ENCODE measurements at regions not wholly inside any gene's neighbourhood (a gene's known extent, or its start where the extent isn't known, plus 50 kb on each side); places are given as distances from the start of the nearest gene placed in this dataset.
A peak's percentile ranks its signal among the peaks of the same experiment; 100 is the strongest.
"Not testable (repeated sequence)": the region's sequence is repeated elsewhere in the genome, so short reads cannot be mapped to it uniquely, and the experiment has no call there.

GRCh38 chr5:62232218-62232617 lies 73.8 kb upstream of the KIF2A start:
- 84 to 95% methylated on average over 1 of the region's 1 CpG for WGBS, 2 donors

GRCh38 chr5:62233083-62234046 lies 72.6 kb upstream of the KIF2A start:
- H3K4me1 ChIP-seq (ENCODE audit: control insufficient read depth in 1 of 2, insufficient read depth in 2 of 2, low read length in 2 of 2); H3K27me3 ChIP-seq (ENCODE audit: control insufficient read depth in 1 of 2, insufficient read depth in 2 of 2, low read length in 1 of 2); H3K36me3 ChIP-seq (ENCODE audit: control insufficient read depth in 1 of 2, insufficient read depth in 2 of 2, low read length in 1 of 2); H3K27ac ChIP-seq (ENCODE audit: low read depth in 1 of 2, low read length in 2 of 2); ATAC-seq (ENCODE audit: low FRiP score); H3K9me3 ChIP-seq (ENCODE audit: control insufficient read depth, low read length); intact Hi-C loops (cut with DNase I); DNase-seq; H3K4me3 ChIP-seq (ENCODE audit: low read length in 2 of 2): not testable (repeated sequence)
- WGBS, 2 donors: 43 to 59% methylated on average over 6 of the region's 6 CpGs

More at GRCh38 chr5:62232218-62232617, 73.8 kb upstream of the KIF2A start:
- intact Hi-C loops (cut with DNase I); H3K27ac ChIP-seq (ENCODE audit: low read depth in 1 of 2, low read length in 2 of 2); H3K36me3 ChIP-seq (ENCODE audit: control insufficient read depth in 1 of 2, insufficient read depth in 2 of 2, low read length in 1 of 2); DNase-seq; H3K27me3 ChIP-seq (ENCODE audit: control insufficient read depth in 1 of 2, insufficient read depth in 2 of 2, low read length in 1 of 2); H3K4me1 ChIP-seq (ENCODE audit: control insufficient read depth in 1 of 2, insufficient read depth in 2 of 2, low read length in 2 of 2); ATAC-seq (ENCODE audit: low FRiP score); H3K4me3 ChIP-seq (ENCODE audit: low read length in 2 of 2); H3K9me3 ChIP-seq (ENCODE audit: control insufficient read depth, low read length): not testable (repeated sequence)

- WGBS, 2 donors: 35 to 61% methylated on average over 7 of the region's 7 CpGs
- intact Hi-C loops (cut with DNase I); H3K9me3 ChIP-seq (ENCODE audit: control insufficient read depth, low read length); H3K36me3 ChIP-seq (ENCODE audit: control insufficient read depth in 1 of 2, insufficient read depth in 2 of 2, low read length in 1 of 2); H3K27ac ChIP-seq (ENCODE audit: low read depth in 1 of 2, low read length in 2 of 2); H3K4me1 ChIP-seq (ENCODE audit: control insufficient read depth in 1 of 2, insufficient read depth in 2 of 2, low read length in 2 of 2); H3K27me3 ChIP-seq (ENCODE audit: control insufficient read depth in 1 of 2, insufficient read depth in 2 of 2, low read length in 1 of 2); H3K4me3 ChIP-seq (ENCODE audit: low read length in 2 of 2): not testable (repeated sequence)
- peak in 1 of 2 donors; percentile 76 for DNase-seq
- ATAC-seq (ENCODE audit: low FRiP score): peak; percentile 75
These were observed 69.4 kb upstream of the KIF2A start for GRCh38 chr5:62236593-62236992.

- H3K36me3 ChIP-seq (ENCODE audit: control insufficient read depth in 1 of 2, insufficient read depth in 2 of 2, low read length in 1 of 2); intact Hi-C loops (cut with DNase I); H3K4me1 ChIP-seq (ENCODE audit: control insufficient read depth in 1 of 2, insufficient read depth in 2 of 2, low read length in 2 of 2); DNase-seq; H3K27me3 ChIP-seq (ENCODE audit: control insufficient read depth in 1 of 2, insufficient read depth in 2 of 2, low read length in 1 of 2); H3K27ac ChIP-seq (ENCODE audit: low read depth in 1 of 2, low read length in 2 of 2); H3K9me3 ChIP-seq (ENCODE audit: control insufficient read depth, low read length); ATAC-seq (ENCODE audit: low FRiP score); H3K4me3 ChIP-seq (ENCODE audit: low read length in 2 of 2): not testable (repeated sequence)
- 89 to 94% methylated on average over 2 of the region's 2 CpGs for WGBS, 2 donors
These were observed 68.1 kb upstream of the KIF2A start for GRCh38 chr5:62237944-62238343.

GRCh38 chr5:62238584-62238983 lies 67.4 kb upstream of the KIF2A start:
- not testable (repeated sequence) for ATAC-seq (ENCODE audit: low FRiP score)

GRCh38 chr5:62240494-62240893 lies 65.5 kb upstream of the KIF2A start:
- H3K36me3 ChIP-seq (ENCODE audit: control insufficient read depth in 1 of 2, insufficient read depth in 2 of 2, low read length in 1 of 2); H3K9me3 ChIP-seq (ENCODE audit: control insufficient read depth, low read length); H3K27me3 ChIP-seq (ENCODE audit: control insufficient read depth in 1 of 2, insufficient read depth in 2 of 2, low read length in 1 of 2); H3K27ac ChIP-seq (ENCODE audit: low read depth in 1 of 2, low read length in 2 of 2); intact Hi-C loops (cut with DNase I); H3K4me1 ChIP-seq (ENCODE audit: control insufficient read depth in 1 of 2, insufficient read depth in 2 of 2, low read length in 2 of 2); H3K4me3 ChIP-seq (ENCODE audit: low read length in 2 of 2); DNase-seq; ATAC-seq (ENCODE audit: low FRiP score): not testable (repeated sequence)
- 95 to 96% methylated on average over 3 of the region's 3 CpGs for WGBS, 2 donors

More at GRCh38 chr5:62238584-62238983, 67.4 kb upstream of the KIF2A start:
- H3K9me3 ChIP-seq (ENCODE audit: control insufficient read depth, low read length); H3K27ac ChIP-seq (ENCODE audit: low read depth in 1 of 2, low read length in 2 of 2); H3K36me3 ChIP-seq (ENCODE audit: control insufficient read depth in 1 of 2, insufficient read depth in 2 of 2, low read length in 1 of 2); H3K27me3 ChIP-seq (ENCODE audit: control insufficient read depth in 1 of 2, insufficient read depth in 2 of 2, low read length in 1 of 2); H3K4me3 ChIP-seq (ENCODE audit: low read length in 2 of 2); intact Hi-C loops (cut with DNase I); H3K4me1 ChIP-seq (ENCODE audit: control insufficient read depth in 1 of 2, insufficient read depth in 2 of 2, low read length in 2 of 2); DNase-seq: not testable (repeated sequence)
- WGBS, 2 donors: 87 to 92% methylated on average over 3 of the region's 3 CpGs

GRCh38 chr5:62242000-62242399 lies 64.0 kb upstream of the KIF2A start:
- DNase-seq; H3K36me3 ChIP-seq (ENCODE audit: control insufficient read depth in 1 of 2, insufficient read depth in 2 of 2, low read length in 1 of 2); ATAC-seq (ENCODE audit: low FRiP score); H3K27ac ChIP-seq (ENCODE audit: low read depth in 1 of 2, low read length in 2 of 2); intact Hi-C loops (cut with DNase I); H3K27me3 ChIP-seq (ENCODE audit: control insufficient read depth in 1 of 2, insufficient read depth in 2 of 2, low read length in 1 of 2); H3K9me3 ChIP-seq (ENCODE audit: control insufficient read depth, low read length); H3K4me1 ChIP-seq (ENCODE audit: control insufficient read depth in 1 of 2, insufficient read depth in 2 of 2, low read length in 2 of 2); H3K4me3 ChIP-seq (ENCODE audit: low read length in 2 of 2): not testable (repeated sequence)
- WGBS, 2 donors: 85 to 87% methylated on average over 5 of the region's 5 CpGs

- H3K4me1 ChIP-seq (ENCODE audit: control insufficient read depth in 1 of 2, insufficient read depth in 2 of 2, low read length in 2 of 2); H3K4me3 ChIP-seq (ENCODE audit: low read length in 2 of 2); H3K36me3 ChIP-seq (ENCODE audit: control insufficient read depth in 1 of 2, insufficient read depth in 2 of 2, low read length in 1 of 2); intact Hi-C loops (cut with DNase I); ATAC-seq (ENCODE audit: low FRiP score); H3K27me3 ChIP-seq (ENCODE audit: control insufficient read depth in 1 of 2, insufficient read depth in 2 of 2, low read length in 1 of 2); H3K9me3 ChIP-seq (ENCODE audit: control insufficient read depth, low read length); H3K27ac ChIP-seq (ENCODE audit: low read depth in 1 of 2, low read length in 2 of 2); DNase-seq: not testable (repeated sequence)
- WGBS, 2 donors: 65 to 72% methylated on average over 2 of the region's 2 CpGs
These were observed 63.0 kb upstream of the KIF2A start for GRCh38 chr5:62243046-62243445.

- intact Hi-C loops (cut with DNase I); ATAC-seq (ENCODE audit: low FRiP score); H3K9me3 ChIP-seq (ENCODE audit: control insufficient read depth, low read length); H3K27me3 ChIP-seq (ENCODE audit: control insufficient read depth in 1 of 2, insufficient read depth in 2 of 2, low read length in 1 of 2); H3K27ac ChIP-seq (ENCODE audit: low read depth in 1 of 2, low read length in 2 of 2); H3K36me3 ChIP-seq (ENCODE audit: control insufficient read depth in 1 of 2, insufficient read depth in 2 of 2, low read length in 1 of 2); H3K4me3 ChIP-seq (ENCODE audit: low read length in 2 of 2); H3K4me1 ChIP-seq (ENCODE audit: control insufficient read depth in 1 of 2, insufficient read depth in 2 of 2, low read length in 2 of 2); DNase-seq: not testable (repeated sequence)
- 86 to 93% methylated on average over 6 of the region's 6 CpGs for WGBS, 2 donors
These were observed 57.8 kb upstream of the KIF2A start for GRCh38 chr5:62248192-62248591.
